HG02623 (cell line): ENCODE measurements at regions not wholly inside any gene's neighbourhood (a gene's known extent, or its start where the extent isn't known, plus 50 kb on each side); places are given as distances from the start of the nearest gene placed in this dataset.

Experiments
- ATAC-seq: cut with Tn5 transposase; IDR thresholded peaks from one replicate; pipeline ENCODE4 v1.9.1; 2021; ENCODE audit warnings: moderate library complexity; ENCODE audit not compliant: unreplicated experiment

GRCh38 chr9:80417211-80417773 is 845.5 kb downstream of the TLE4 start:
- ATAC-seq = no peak

GRCh38 chr9:80410106-80410505 is 838.3 kb downstream of the TLE4 start:
- no peak for ATAC-seq

GRCh38 chr9:80407220-80407619 is 835.5 kb downstream of the TLE4 start:
- ATAC-seq = no peak

GRCh38 chr9:80401243-80401642 is 829.5 kb downstream of the TLE4 start:
- no peak for ATAC-seq

- no peak for ATAC-seq
Observed at GRCh38 chr9:80400624-80401230, 829.0 kb downstream of the TLE4 start.

- no peak for ATAC-seq
Observed at GRCh38 chr9:80399606-80400005, 827.8 kb downstream of the TLE4 start.

GRCh38 chr9:80387828-80388227 is 816.1 kb downstream of the TLE4 start:
- no peak for ATAC-seq

GRCh38 chr9:80385246-80385645 is 813.5 kb downstream of the TLE4 start:
- no peak for ATAC-seq

GRCh38 chr9:80383331-80383730 is 811.6 kb downstream of the TLE4 start:
- ATAC-seq = no peak

GRCh38 chr9:80382211-80382891 is 810.6 kb downstream of the TLE4 start:
- no peak for ATAC-seq

- ATAC-seq = no peak
Observed at GRCh38 chr9:80380301-80380700, 808.5 kb downstream of the TLE4 start.

GRCh38 chr9:80378669-80379293 is 807.0 kb downstream of the TLE4 start:
- no peak for ATAC-seq

- ATAC-seq = no peak
Observed at GRCh38 chr9:80376180-80376579, 804.4 kb downstream of the TLE4 start.

- no peak for ATAC-seq
Observed at GRCh38 chr9:80375477-80375876, 803.7 kb downstream of the TLE4 start.

GRCh38 chr9:80369641-80370040 is 797.9 kb downstream of the TLE4 start:
- ATAC-seq = no peak

GRCh38 chr9:80366626-80367025 is 794.9 kb downstream of the TLE4 start:
- no peak for ATAC-seq

- no peak for ATAC-seq
Observed at GRCh38 chr9:80359941-80360881, 788.4 kb downstream of the TLE4 start.

GRCh38 chr9:80359291-80359690 is 787.5 kb downstream of the TLE4 start:
- ATAC-seq = no peak

GRCh38 chr9:80352967-80353366 is 781.2 kb downstream of the TLE4 start:
- ATAC-seq = no peak

GRCh38 chr9:80351612-80352011 is 779.8 kb downstream of the TLE4 start:
- no peak for ATAC-seq

- ATAC-seq = no peak
Observed at GRCh38 chr9:80326105-80326504, 754.3 kb downstream of the TLE4 start.
